ENCODE measurements at regions not wholly inside any gene's neighbourhood (a gene's known extent, or its start where the extent isn't known, plus 50 kb on each side); places are given as distances from the start of the nearest gene placed in this dataset.
A peak's percentile ranks its signal among the peaks of the same experiment; 100 is the strongest.

DNA sequence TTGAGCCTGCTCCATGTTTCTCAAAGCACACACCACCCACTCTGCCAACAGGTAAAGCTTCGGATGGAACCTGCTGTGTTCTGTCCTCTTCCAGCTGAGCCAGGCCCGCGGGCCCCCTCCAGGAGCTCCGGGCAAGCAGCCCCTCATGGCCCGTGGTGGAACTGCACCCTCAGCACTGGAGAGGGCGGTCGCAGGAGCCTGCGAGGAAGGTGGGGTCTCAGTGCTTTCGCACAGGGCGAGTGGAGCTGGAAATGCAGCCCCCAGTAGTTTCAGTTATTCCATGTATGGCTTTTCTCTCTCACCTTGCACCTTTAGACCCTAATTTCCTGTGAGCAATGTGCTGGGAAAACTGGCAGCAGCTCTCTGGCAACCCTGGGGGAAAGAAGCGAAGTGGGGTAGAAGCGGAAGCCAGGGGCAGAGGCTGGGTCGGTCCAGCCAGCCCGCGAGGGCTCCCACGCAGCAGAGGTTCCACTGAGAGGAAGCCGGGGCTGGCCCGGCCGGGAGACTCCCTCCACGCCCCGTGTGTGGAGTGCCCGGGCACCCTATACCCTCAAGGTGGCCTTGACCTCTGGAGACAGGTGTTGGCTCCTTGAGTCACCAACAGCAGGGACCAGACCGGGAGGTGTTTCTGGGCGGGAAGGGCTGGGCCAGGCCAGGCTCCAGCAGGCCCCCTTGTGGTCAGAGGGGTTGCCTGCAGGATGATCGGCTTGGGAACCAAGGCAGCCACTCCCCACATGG is 119.9 kb upstream of the TMEM45B start:
- TF ChIP-seq, protein P1, sequence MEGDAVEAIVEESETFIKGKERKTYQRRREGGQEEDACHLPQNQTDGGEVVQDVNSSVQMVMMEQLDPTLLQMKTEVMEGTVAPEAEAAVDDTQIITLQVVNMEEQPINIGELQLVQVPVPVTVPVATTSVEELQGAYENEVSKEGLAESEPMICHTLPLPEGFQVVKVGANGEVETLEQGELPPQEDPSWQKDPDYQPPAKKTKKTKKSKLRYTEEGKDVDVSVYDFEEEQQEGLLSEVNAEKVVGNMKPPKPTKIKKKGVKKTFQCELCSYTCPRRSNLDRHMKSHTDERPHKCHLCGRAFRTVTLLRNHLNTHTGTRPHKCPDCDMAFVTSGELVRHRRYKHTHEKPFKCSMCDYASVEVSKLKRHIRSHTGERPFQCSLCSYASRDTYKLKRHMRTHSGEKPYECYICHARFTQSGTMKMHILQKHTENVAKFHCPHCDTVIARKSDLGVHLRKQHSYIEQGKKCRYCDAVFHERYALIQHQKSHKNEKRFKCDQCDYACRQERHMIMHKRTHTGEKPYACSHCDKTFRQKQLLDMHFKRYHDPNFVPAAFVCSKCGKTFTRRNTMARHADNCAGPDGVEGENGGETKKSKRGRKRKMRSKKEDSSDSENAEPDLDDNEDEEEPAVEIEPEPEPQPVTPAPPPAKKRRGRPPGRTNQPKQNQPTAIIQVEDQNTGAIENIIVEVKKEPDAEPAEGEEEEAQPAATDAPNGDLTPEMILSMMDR (IDR thresholded peaks at IDR 0.05; ENCODE audit: borderline replicate concordance, extremely low read depth, low read length, poor library complexity, severe bottlenecking), result peak; percentile 64
- no peak for TF ChIP-seq EZH2 (IDR thresholded peaks at IDR 0.05; ENCODE audit: borderline replicate concordance, low read depth, low read length, severe bottlenecking)
- Histone ChIP-seq H3K27ac (ENCODE audit: low read length) (no peak overlapping the region), H4K20me1 (ENCODE audit: insufficient read depth, low read length) (no peaks in the 10 kb centered on the region), H2AFZ (ENCODE audit: low read depth, low read length) (no peak overlapping the region), H3K79me2 (ENCODE audit: insufficient read depth, low read length) (no peaks in the 10 kb centered on the region), H3K9ac (ENCODE audit: low read depth, low read length) (no peak overlapping the region), H3K4me1 (ENCODE audit: insufficient read depth, low read length) (no peaks in the 10 kb centered on the region), H3K9me3 (ENCODE audit: insufficient read depth, low read length, severe bottlenecking) (no peaks in the 10 kb centered on the region), H3K4me3 (ENCODE audit: low read depth in 1 of 2, low read length in 2 of 2) (no peak overlapping the region), H3K27me3 (ENCODE audit: insufficient read depth, low read length, poor library complexity) (no peaks in the 10 kb centered on the region), H3K36me3 (ENCODE audit: insufficient read depth, low read length) (no peaks in the 10 kb centered on the region), H3K4me2 (ENCODE audit: insufficient read depth, low read length) (no peak overlapping the region)
- DNase-seq (peak; percentile 32), ATAC-seq (ENCODE audit: insufficient read depth, low read depth) (peak; percentile 82)

DNA sequence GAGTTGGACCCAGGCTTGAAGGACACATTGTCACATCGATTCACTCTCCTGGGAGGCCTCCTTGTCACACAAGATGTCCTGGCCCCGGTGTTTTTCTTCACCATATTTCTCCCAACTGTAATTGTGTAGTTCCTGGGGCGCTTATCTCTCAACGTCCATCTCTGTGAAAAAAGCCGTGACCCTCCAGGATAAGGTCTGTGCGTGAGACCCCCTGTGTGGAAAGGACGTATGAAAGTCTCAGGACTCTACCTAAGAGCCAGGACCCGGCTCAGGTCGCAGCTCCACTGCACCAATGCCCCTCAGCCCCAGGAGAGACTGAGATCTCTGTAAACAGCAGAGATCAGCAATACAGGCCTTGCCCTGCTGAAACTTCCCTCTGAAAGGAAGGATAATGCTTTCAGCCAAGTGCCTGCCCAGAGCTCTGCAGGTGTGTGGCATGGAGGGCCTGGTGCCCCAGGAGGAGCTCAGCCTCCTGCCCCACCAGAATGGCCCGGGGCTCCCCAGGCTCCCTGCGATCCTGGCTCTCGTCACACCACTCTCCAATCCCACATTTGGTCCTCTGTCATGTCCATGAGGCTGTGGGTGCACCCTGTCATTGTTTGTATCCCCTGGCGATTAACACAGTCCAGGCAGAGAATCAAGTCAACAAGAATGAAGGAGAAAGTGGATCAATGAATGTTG is 119.2 kb upstream of the TMEM45B start:
- Histone ChIP-seq H3K79me2 (ENCODE audit: insufficient read depth, low read length) (no peaks in the 10 kb centered on the region), H2AFZ (ENCODE audit: low read depth, low read length) (no peak overlapping the region), H3K4me1 (ENCODE audit: insufficient read depth, low read length) (no peaks in the 10 kb centered on the region), H3K27ac (ENCODE audit: low read length) (no peak overlapping the region), H3K4me2 (ENCODE audit: insufficient read depth, low read length) (no peak overlapping the region), H3K9me3 (ENCODE audit: insufficient read depth, low read length, severe bottlenecking) (no peaks in the 10 kb centered on the region), H4K20me1 (ENCODE audit: insufficient read depth, low read length) (no peaks in the 10 kb centered on the region), H3K4me3 (ENCODE audit: low read depth in 1 of 2, low read length in 2 of 2) (no peak overlapping the region), H3K9ac (ENCODE audit: low read depth, low read length) (no peak overlapping the region), H3K27me3 (ENCODE audit: insufficient read depth, low read length, poor library complexity) (no peaks in the 10 kb centered on the region), H3K36me3 (ENCODE audit: insufficient read depth, low read length) (no peaks in the 10 kb centered on the region)
- no peak for DNase-seq
- ATAC-seq (ENCODE audit: insufficient read depth, low read depth), result no peak
- TF ChIP-seq, protein P1 (IDR thresholded peaks at IDR 0.05; ENCODE audit: borderline replicate concordance, extremely low read depth, low read length, poor library complexity, severe bottlenecking), result no peak
- TF ChIP-seq EZH2 (IDR thresholded peaks at IDR 0.05; ENCODE audit: borderline replicate concordance, low read depth, low read length, severe bottlenecking), result no peak

DNA sequence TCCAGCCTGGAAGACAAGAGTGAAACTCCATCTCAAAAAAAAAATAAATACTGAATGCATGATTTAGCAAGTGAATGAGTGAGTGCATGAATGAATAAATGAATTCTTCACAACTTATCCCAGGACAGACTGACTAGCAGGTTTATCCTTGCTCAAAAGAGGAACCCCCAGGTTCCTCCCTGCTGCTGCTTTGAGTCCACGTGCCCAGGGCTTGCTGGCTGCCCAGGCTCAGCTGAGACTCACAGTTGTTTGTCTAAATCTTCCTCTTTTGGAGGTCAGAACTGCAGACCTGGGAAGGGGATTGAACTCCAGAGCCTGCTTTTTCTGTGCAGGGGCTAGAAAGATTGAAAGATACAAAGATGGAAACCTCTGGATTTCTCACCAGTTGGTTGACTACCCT is 117.4 kb upstream of the TMEM45B start:
- ATAC-seq (ENCODE audit: insufficient read depth, low read depth), result no peak
- TF ChIP-seq, protein P1 (IDR thresholded peaks at IDR 0.05; ENCODE audit: borderline replicate concordance, extremely low read depth, low read length, poor library complexity, severe bottlenecking), result no peak
- no peak for TF ChIP-seq EZH2 (IDR thresholded peaks at IDR 0.05; ENCODE audit: borderline replicate concordance, low read depth, low read length, severe bottlenecking)
- Histone ChIP-seq H2AFZ (ENCODE audit: low read depth, low read length) (no peak overlapping the region), H3K4me3 (ENCODE audit: low read depth in 1 of 2, low read length in 2 of 2) (no peak overlapping the region), H3K4me1 (ENCODE audit: insufficient read depth, low read length) (no peaks in the 10 kb centered on the region), H3K36me3 (ENCODE audit: insufficient read depth, low read length) (no peaks in the 10 kb centered on the region), H4K20me1 (ENCODE audit: insufficient read depth, low read length) (no peaks in the 10 kb centered on the region), H3K79me2 (ENCODE audit: insufficient read depth, low read length) (no peaks in the 10 kb centered on the region), H3K9ac (ENCODE audit: low read depth, low read length) (no peak overlapping the region), H3K27ac (ENCODE audit: low read length) (no peak overlapping the region), H3K27me3 (ENCODE audit: insufficient read depth, low read length, poor library complexity) (peaks cover 5% of the 10 kb centered on the region), H3K4me2 (ENCODE audit: insufficient read depth, low read length) (no peak overlapping the region), H3K9me3 (ENCODE audit: insufficient read depth, low read length, severe bottlenecking) (no peaks in the 10 kb centered on the region)
- no peak for DNase-seq

Data from DND-41 (cell line).